Astrocyte (in vitro differentiated cells and primary cell): ENCODE measurements at regions not wholly inside any gene's neighbourhood (a gene's known extent, or its start where the extent isn't known, plus 50 kb on each side); places are given as distances from the start of the nearest gene placed in this dataset.

Source experiments
- DNase-seq: peaks from one replicate; pipeline ENCODE4 v3.0.0-alpha.2; 2010; ENCODE audit warnings: low read depth
- FAIRE-seq: peaks from 2 replicates; lab custom pipeline; 2011; peaks lifted over from hg19 to GRCh38; lab: Jason Lieb, UNC
- H2AFZ ChIP-seq: 2 replicates; pipeline ENCODE4 v1.6.0; 2012; ENCODE audit warnings: low read depth, low read length, inconsistent platforms
- H3K27ac ChIP-seq: 2 replicates; pipeline ENCODE4 v1.5.1; 2011; ENCODE audit warnings: low read depth, low read length, inconsistent platforms
- H3K27me3 ChIP-seq: 2 replicates; pipeline ENCODE4 v1.6.0; 2011; ENCODE audit warnings: low read length, inconsistent platforms; ENCODE audit not compliant: insufficient read depth
- H3K36me3 ChIP-seq: 2 replicates; pipeline ENCODE4 v1.5.1; 2011; ENCODE audit warnings: low read length, inconsistent platforms; ENCODE audit not compliant: insufficient read depth
- H3K4me1 ChIP-seq: 2 replicates; pipeline ENCODE4 v1.5.1; 2011; ENCODE audit warnings: low read length, inconsistent platforms; ENCODE audit not compliant: insufficient read depth
- H3K4me2 ChIP-seq: 2 replicates; pipeline ENCODE4 v1.6.0; 2012; ENCODE audit warnings: low read length, inconsistent platforms
- H3K4me3 ChIP-seq: 2 replicates; pipeline ENCODE4 v1.5.1; 2011; ENCODE audit warnings: low read depth, mild to moderate bottlenecking, low read length, inconsistent platforms; ENCODE audit not compliant: insufficient read depth
- H3K79me2 ChIP-seq: 2 replicates; pipeline ENCODE4 v1.6.0; 2012; ENCODE audit warnings: mild to moderate bottlenecking, low read length, inconsistent platforms; ENCODE audit not compliant: insufficient read depth
- H3K9ac ChIP-seq: 2 replicates; pipeline ENCODE4 v1.6.0; 2012; ENCODE audit warnings: mild to moderate bottlenecking, low read length, inconsistent platforms
- H3K9me3 ChIP-seq: 2 replicates; pipeline ENCODE4 v1.5.1; 2012; ENCODE audit warnings: low read depth, mild to moderate bottlenecking, low read length, inconsistent platforms; ENCODE audit not compliant: insufficient read depth
- H4K20me1 ChIP-seq: 2 replicates; pipeline ENCODE4 v1.6.0; 2012; ENCODE audit warnings: low read length, inconsistent platforms; ENCODE audit not compliant: insufficient read depth
- H3K27ac Mint-ChIP-seq: one replicate; pipeline ENCODE4 v1.8.0; 2021; ENCODE audit warnings: mild to moderate bottlenecking, mixed read lengths; ENCODE audit not compliant: unreplicated experiment
- H3K27me3 Mint-ChIP-seq: one replicate; pipeline ENCODE4 v1.8.0; 2021; ENCODE audit warnings: low read depth, mixed read lengths; ENCODE audit not compliant: unreplicated experiment
- H3K36me3 Mint-ChIP-seq: one replicate; pipeline ENCODE4 v1.8.0; 2021; ENCODE audit warnings: low read depth, mixed read lengths; ENCODE audit not compliant: unreplicated experiment
- H3K4me1 Mint-ChIP-seq: one replicate; pipeline ENCODE4 v1.8.0; 2021; ENCODE audit warnings: low read depth, mixed read lengths; ENCODE audit not compliant: unreplicated experiment
- H3K4me3 Mint-ChIP-seq: one replicate; pipeline ENCODE4 v1.8.0; 2021; ENCODE audit warnings: mild to moderate bottlenecking, moderate library complexity, mixed read lengths; ENCODE audit not compliant: unreplicated experiment
- H3K9me3 Mint-ChIP-seq: one replicate; pipeline ENCODE4 v1.8.0; 2021; ENCODE audit warnings: mild to moderate bottlenecking, mixed read lengths; ENCODE audit not compliant: unreplicated experiment
- CTCF ChIP-seq: IDR thresholded peaks from 2 replicates; pipeline ENCODE4 v1.5.1; 2011; ENCODE audit warnings: low read depth, mild to moderate bottlenecking, inconsistent platforms, low read length, moderate library complexity; ENCODE audit not compliant: insufficient read depth
- EZH2 ChIP-seq: IDR thresholded peaks from 2 replicates; pipeline ENCODE4 v1.6.1; 2012; ENCODE audit warnings: mild to moderate bottlenecking, low read length, inconsistent platforms; ENCODE audit not compliant: insufficient read depth

DNA sequence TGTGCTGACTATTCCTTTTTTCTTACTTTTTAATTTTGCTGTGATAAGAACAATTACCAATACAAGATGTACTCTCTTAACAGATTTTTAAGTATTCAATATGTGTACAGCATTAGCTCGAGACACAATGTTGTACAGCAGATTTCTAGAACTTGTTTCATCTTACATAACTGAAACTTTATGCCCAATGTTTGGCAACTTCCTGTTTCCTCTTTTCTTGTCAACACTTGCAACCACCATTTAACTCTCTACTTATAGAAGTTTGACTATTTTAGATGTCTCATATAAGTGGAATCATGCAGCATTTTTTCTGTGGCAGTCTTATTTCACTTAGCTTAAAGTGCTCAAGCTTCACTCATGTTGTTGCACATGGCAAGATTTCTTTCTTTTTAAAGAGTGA is 1426.8 kb downstream of the SLITRK5 start:
- H3K27me3 Mint-ChIP-seq = no peaks in the 10 kb centered on the region
- H3K36me3 Mint-ChIP-seq = no peaks in the 10 kb centered on the region
- Histone ChIP-seq H3K9me3 (no peaks in the 10 kb centered on the region), H3K4me1 (no peaks in the 10 kb centered on the region), H2AFZ (no peak overlapping the region), H3K9ac (no peak overlapping the region), H3K79me2 (no peaks in the 10 kb centered on the region), H3K36me3 (no peaks in the 10 kb centered on the region), H3K4me3 (no peak overlapping the region), H3K27me3 (no peaks in the 10 kb centered on the region), H4K20me1 (no peaks in the 10 kb centered on the region), H3K4me2 (no peak overlapping the region), H3K27ac (no peak overlapping the region)
- no peaks in the 10 kb centered on the region for H3K4me1 Mint-ChIP-seq
- H3K9me3 Mint-ChIP-seq = no peaks in the 10 kb centered on the region
- FAIRE-seq (no peak), DNase-seq (no peak)
- H3K27ac Mint-ChIP-seq = no peak overlapping the region
- TF ChIP-seq CTCF (no peak), EZH2 (no peak)
- no peak overlapping the region for H3K4me3 Mint-ChIP-seq

GRCh38 chr13:89113744-89114143 is 1442.6 kb downstream of the SLITRK5 start:
- H3K27me3 ChIP-seq = no peaks in the 10 kb centered on the region
- H3K4me2 ChIP-seq = no peak overlapping the region
- H3K9me3 ChIP-seq = no peaks in the 10 kb centered on the region
- no peaks in the 10 kb centered on the region for H3K79me2 ChIP-seq
- H3K4me1 ChIP-seq = no peaks in the 10 kb centered on the region
- no peak overlapping the region for H2AFZ ChIP-seq
- no peaks in the 10 kb centered on the region for H3K4me1 Mint-ChIP-seq
- DNase-seq = no peak
- no peak for FAIRE-seq
- TF ChIP-seq EZH2 (no peak), CTCF (no peak)
- H4K20me1 ChIP-seq = no peaks in the 10 kb centered on the region
- no peaks in the 10 kb centered on the region for H3K36me3 ChIP-seq
- H3K4me3 ChIP-seq = no peak overlapping the region
- H3K36me3 Mint-ChIP-seq = no peaks in the 10 kb centered on the region
- no peaks in the 10 kb centered on the region for H3K27me3 Mint-ChIP-seq
- no peak overlapping the region for H3K27ac Mint-ChIP-seq
- H3K27ac ChIP-seq = no peak overlapping the region
- H3K4me3 Mint-ChIP-seq = no peak overlapping the region
- no peaks in the 10 kb centered on the region for H3K9me3 Mint-ChIP-seq
- no peak overlapping the region for H3K9ac ChIP-seq

DNA sequence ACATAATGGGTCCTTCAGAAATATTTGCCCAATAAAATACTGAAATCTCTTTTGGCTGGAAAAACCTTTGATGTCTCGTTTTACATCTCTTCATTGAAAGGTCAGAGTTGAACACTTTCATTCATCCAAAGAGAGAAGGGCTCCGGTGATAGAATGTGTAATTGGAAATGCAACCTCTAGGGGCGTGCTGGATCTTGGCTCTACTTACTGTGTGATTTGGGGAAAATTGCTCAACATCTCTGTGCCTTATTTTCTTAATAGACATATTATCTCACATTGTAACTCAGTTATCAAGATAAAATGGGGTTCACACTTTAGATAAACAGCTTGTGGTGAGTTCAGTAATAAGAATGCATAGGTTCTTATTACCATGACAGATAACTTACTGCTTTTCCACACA is 1444.1 kb downstream of the SLITRK5 start:
- Histone ChIP-seq H3K9me3 (no peaks in the 10 kb centered on the region), H3K27me3 (no peaks in the 10 kb centered on the region), H3K4me3 (no peak overlapping the region), H4K20me1 (no peaks in the 10 kb centered on the region), H3K4me1 (no peaks in the 10 kb centered on the region), H3K4me2 (no peak overlapping the region), H3K9ac (no peak overlapping the region), H3K27ac (no peak overlapping the region), H2AFZ (no peak overlapping the region), H3K36me3 (no peaks in the 10 kb centered on the region), H3K79me2 (no peaks in the 10 kb centered on the region)
- no peak for TF ChIP-seq EZH2
- no peak for TF ChIP-seq CTCF
- no peak for DNase-seq
- H3K4me1 Mint-ChIP-seq = no peaks in the 10 kb centered on the region
- no peaks in the 10 kb centered on the region for H3K36me3 Mint-ChIP-seq
- H3K4me3 Mint-ChIP-seq = no peak overlapping the region
- no peaks in the 10 kb centered on the region for H3K9me3 Mint-ChIP-seq
- H3K27ac Mint-ChIP-seq = no peak overlapping the region
- H3K27me3 Mint-ChIP-seq = no peaks in the 10 kb centered on the region
- no peak for FAIRE-seq
